Left ventricle myocardium superior (tissue), 1 donor: ENCODE measurements at regions not wholly inside any gene's neighbourhood (a gene's known extent, or its start where the extent isn't known, plus 50 kb on each side); places are given as distances from the start of the nearest gene placed in this dataset.
A peak's percentile ranks its signal among the peaks of the same experiment; 100 is the strongest.
"Not testable (repeated sequence)": the region's sequence is repeated elsewhere in the genome, so short reads cannot be mapped to it uniquely, and the experiment has no call there.

Source experiments
- ATAC-seq: fragments of 200-7000 bp; cut with Tn5 transposase; one replicate; pipeline ENCODE4 v1.9.1; 2020; ENCODE audit warnings: mild to moderate bottlenecking, moderate library complexity
- DNase-seq: peaks from one replicate; pipeline ENCODE4 v3.0.0-alpha.2; 2020
- intact Hi-C: fragments of 100-400 bp; cut with micrococcal nuclease; formaldehyde crosslinking; loops from one replicate; pipeline ENCODE4 v1.11.0; 2022
- donor health status: DM: no; HTN: yes; CAD: no; lungs with severe emphysema.

DNA sequence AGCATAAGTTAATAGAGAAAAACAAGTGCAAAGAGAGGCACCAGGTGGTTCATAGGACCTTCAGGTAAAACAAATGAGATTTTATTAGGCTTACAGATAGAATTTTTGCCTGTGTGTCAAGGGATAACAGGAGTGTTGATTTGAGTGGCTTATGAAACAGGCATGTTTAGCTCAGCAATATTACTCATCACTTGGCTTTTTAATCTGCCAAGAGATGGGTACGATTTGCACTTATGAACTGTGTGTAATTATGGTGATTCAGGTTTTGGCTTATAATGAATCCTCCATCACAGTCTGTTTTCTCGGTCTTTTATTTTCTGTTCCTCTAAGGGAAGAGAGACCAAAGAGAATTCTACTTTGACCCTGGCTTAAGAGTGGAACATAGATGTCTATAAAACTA lies 199.3 kb downstream of the DMRTA1 start:
- DNase-seq (no peak), ATAC-seq (no peak)
- intact Hi-C loops: no loop called here

DNA sequence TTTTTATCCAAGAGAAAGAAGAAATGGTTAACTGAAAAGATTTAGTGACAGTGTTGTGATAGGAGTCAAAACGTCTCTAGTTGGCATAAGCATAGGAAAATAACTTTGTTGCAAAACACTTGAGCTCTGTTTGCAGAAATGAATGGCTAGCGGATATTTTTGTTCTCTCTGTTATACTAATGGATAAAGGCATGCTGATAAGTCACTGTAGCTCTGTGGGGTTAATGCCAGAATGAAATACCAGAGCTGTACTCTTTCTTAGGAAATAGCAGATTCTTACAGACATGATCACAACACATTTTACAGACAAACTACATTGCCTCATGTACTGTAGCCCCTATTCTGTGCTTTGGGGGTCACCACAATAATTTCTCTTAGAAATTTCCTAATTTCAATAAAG lies 202.8 kb downstream of the DMRTA1 start:
- intact Hi-C loops: no loop called here
- ATAC-seq: peak; percentile 22

DNA sequence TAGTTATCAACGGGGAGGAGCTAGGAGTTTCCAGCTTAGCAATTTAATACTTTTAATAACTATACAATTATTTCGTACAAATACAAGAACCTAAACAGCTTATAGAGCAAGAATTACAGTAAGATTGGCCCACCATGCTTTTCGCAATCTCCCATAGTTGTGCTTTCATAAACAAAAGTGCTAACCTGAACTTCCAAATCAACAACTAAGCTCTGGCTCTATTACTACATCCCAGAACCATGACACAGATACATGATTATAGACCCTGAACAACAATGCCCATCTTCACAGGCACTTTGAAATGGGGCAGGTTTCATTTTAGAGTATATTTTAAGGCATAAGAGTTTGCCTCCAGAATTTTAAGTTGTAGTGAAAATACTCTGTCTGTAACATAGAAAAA lies 203.5 kb downstream of the DMRTA1 start:
- no peak for DNase-seq
- ATAC-seq: no peak
- intact Hi-C loops: no loop called here

More for the DNA sequence above, 202.8 kb downstream of the DMRTA1 start:
- DNase-seq: no peak

DNA sequence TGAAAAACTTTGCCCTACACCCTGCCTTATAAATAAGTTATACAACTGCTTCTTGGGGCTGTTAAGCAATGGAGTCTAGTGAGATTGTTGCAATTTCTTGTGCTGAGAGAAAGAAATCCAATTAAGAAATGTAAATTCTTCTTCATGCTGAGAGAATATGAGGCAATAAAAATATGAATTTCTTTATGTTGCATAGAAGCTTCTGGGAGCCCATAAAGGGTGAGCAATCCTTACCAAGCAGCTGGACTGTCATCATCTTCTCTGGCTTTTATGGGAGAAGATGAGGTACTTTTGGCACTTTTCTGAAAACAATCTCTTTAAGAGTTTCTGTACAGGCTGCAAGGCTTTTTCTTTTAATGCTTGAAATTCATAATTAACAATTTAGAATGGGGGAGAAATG lies 204.3 kb downstream of the DMRTA1 start:
- intact Hi-C loops: no loop called here
- ATAC-seq (no peak), DNase-seq (no peak)

DNA sequence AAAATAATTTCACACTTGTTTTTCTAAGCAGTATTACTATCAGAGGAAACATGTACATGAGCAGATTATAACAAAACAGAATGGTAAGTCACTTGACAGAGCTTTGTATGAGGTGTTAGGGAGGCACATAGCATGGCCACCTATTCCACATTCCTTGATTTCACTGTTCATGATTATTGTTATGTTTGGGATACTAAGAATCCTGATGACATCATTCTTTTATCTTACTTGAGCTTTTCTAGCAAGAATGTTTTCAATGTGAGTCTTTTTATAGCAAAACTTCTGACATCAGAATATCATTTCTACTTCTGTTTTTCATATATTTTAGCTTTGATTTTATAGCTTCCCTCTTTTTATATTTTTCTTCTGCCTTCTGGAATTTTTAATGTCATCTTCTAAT lies 208.2 kb downstream of the DMRTA1 start:
- ATAC-seq (no peak), DNase-seq (no peak)
- intact Hi-C loops: no loop called here

DNA sequence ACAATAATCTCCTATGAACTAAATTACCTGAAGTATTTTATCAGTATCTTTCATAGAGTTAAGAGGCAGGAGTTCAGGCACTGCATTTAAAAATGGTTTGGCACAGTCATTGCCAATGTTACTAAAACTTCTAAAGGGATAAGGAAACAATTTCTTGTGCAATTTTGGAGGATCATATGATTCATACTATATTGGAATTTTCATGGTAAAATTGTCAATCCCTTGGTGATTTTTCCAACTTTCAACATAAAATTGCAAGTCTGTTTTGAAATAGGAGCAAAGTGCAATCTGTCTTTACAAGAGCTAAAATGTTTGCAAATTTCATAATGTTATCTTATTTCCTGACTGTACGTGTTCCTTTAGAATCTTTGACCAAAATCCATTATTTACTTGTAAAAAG lies 211.1 kb downstream of the DMRTA1 start:
- ATAC-seq: no peak

DNA sequence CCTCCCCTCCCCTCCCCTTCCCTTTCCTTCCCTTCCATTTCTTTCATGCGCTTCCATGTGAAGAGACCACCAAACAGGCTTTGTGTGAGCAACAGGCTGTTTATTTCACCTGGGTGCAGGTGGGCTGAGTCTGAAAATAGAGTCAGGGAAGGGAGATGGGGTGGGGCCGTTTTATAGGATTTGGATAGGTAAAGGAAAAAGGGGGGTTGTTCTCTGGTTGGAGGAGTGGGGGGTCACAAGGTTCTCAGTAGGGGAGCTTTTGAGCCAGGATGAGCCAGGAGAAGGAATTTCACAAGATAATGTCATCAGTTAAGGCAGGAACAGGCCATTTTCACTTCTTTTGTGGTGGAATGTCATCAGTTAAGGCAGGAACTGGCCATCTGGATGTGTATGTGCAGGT lies 211.9 kb downstream of the DMRTA1 start:
- DNase-seq, ATAC-seq, intact Hi-C loops: not testable (repeated sequence)

More for the DNA sequence above, 211.1 kb downstream of the DMRTA1 start:
- intact Hi-C loops: no loop called here
- no peak for DNase-seq

DNA sequence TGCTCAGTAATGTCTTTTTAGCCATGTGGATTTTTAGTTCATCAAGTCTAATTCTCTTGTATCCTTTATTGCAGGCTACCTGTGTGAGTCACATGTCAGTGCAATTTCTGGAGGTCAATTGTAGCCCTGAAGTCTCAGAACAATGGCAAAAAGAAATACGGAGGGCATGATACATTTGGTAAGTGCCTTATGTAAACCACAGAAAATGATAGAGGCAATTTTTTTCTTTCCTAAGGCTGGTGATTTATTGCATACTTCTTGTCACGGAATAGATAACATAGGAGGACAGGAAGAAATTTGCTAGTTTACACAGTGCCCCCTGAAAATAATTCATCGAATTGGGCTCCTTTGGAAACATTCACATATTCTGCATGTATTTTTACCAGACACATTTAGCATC lies 235.9 kb downstream of the DMRTA1 start:
- DNase-seq: no peak
- intact Hi-C loops: no loop called here
- ATAC-seq: no peak

DNA sequence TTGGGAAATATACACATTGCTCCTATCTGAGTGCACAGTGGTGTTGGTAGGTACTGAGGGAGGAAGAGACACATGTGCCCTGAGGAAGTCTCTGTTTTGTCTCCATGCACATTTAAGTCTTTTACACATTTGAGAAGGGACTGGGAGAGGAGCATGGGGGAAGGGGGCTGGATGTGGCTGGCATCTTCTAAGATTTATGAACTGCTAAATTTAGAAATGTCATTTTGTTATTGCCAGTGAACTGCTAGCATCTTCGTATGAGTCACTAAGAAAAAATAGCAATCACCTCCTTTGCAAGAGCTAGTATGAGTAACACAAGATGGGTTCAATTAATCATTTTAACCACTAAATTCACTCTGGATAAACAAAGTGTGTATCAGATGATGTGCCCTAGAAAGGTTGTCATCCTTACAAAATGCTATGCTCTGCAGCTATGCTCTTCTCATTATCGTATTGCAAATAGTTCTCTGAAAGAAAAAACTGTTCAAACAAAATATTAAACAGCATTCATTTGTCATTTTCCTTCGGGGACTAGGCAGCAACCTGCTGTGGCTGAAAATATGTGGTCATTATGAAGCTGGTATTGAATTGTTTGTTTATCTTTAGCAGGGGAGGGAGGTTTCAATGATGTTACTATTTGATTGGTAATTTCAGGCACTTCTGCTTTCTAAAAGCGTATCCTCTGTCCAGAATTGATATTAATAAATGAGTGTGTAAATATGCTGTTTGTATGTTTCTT lies 236.5 kb downstream of the DMRTA1 start:
- intact Hi-C loops: no loop called here
- ATAC-seq (no peak), DNase-seq (no peak)

DNA sequence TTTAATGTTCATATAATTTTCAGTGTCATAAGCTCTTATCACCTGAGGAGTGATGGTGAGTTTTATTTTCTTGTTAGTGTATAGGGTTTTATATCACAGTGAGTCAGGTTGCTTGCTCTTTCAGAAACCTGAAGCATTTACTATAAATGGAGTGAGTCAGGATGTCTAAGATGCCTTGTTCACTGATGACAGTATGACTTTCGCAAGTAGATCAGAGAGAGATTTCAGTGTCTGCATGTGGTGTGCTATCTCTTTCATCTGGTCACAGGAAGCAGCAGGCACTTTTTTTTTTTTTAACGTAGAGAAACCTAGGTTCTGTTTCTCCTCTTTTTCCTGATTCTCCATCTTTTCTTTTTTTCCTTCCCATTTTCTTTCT lies 237.1 kb downstream of the DMRTA1 start:
- intact Hi-C loops: no loop called here
- no peak for DNase-seq
- no peak for ATAC-seq

DNA sequence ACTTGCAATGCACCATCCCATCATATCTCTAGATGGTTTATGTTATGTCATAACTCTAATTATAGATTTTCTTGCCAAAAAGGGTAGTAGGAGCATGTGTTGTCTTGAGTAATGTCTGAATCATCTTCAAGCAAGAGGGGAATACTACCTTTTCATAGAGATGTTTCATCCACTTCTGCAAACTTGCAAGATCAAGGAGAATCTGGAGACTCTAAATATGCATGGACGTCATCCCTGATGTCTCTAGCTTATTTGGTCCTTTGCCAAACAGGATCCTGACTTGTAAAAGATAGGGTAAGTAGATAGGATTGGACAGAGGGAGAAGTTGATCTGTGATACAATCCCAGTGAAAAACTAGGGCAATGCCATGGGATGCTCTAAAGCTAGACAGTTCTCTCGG lies 246.5 kb downstream of the DMRTA1 start:
- intact Hi-C loops: no loop called here
- no peak for DNase-seq
- no peak for ATAC-seq

DNA sequence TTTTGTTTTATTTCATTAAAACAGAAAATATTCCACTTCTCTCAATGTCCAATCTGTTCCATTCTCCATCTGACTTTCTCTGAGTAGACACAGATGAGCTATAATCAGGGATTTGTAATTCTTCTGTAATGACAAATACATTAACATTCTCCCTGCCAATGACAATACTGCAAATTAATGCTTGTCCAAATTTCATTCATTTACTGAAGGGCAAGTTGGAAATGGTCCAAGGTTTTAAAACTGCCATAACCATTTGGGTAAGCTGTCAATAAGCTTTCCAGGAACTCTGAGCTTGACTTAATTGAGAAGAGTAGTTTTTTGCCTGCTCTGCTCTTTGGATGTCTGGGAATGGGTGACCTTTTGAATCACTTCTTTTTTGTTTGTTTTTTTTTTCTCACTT lies 253.5 kb downstream of the DMRTA1 start:
- DNase-seq (no peak), ATAC-seq (no peak)
- intact Hi-C loops: no loop called here

DNA sequence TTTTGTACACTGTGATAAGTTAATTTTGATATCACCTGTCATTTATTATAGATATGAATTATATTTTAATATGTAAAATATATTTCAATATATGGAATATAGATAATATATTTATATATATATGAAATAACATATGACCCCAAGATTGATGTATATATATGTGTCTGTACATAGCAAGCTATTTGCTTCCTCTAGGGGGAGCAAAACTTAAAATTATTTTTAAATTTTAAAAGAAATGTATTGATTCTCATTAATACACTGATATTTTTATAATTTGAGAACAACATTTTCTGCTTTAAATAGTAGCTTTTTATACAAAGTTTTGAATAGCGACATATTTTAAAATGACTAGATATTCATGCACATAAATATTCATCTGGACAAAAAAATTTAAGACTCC lies 272.0 kb downstream of the DMRTA1 start:
- no peak for DNase-seq
- no peak for ATAC-seq
- intact Hi-C loops: no loop called here

DNA sequence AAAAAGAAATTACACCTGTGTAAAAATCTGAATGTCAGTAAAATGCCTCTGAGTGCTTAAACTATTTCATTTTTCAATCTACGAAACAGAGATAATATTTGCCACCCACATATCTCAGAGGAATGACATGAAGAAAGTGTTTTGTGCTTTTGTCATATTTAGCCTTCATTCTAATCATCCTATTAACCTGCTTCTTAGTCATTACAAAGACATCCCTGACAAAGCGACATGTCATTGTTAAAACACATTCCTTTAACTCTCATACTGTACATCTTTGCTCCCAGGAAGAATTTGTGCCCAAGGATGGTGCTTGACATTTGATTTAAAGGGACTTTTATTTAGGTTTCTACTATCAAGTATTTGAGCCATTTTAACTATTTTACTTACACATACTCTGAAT lies 275.9 kb downstream of the DMRTA1 start:
- no peak for ATAC-seq
- no peak for DNase-seq
- intact Hi-C loops: no loop called here

DNA sequence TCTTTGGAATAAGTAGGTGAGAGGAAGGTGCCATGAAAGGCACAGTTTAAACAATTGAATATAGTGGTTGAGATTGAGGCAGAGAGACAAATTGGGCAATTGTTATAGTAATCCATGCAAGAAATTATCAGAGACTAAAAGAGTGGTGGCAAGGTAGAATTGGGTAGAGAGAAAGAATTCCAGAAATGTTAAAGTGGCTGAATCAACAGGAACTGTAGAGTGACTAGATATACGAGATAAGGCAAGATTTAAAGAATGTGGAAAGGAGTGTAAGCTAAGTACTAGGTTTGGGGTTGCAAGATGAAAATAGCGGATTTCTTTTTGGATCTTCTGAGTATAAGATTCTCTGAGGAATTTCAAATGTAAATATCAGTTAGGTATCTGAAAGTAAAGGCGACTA lies 285.2 kb downstream of the DMRTA1 start:
- intact Hi-C loops: no loop called here
- ATAC-seq: no peak
- no peak for DNase-seq

DNA sequence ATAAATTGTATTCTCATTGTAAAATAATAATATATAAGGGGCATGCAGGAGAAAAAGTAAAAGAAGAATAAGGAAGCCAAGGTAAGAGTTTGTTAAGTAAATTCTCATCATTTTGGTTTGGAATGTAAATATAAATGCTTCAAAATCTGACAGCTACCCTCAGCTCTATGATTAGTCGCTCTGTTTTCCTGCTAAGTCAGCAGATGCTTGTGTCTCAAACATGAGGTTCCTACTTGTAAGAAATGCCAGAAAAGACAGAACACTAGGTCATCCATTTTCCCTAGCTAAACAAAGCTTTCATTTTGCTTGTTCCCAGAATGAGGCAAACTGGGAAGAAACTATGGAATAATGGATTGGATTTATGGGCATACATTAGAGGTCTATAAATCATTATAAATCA lies 293.1 kb downstream of the DMRTA1 start:
- DNase-seq: no peak
- intact Hi-C loops: no loop called here
- no peak for ATAC-seq

DNA sequence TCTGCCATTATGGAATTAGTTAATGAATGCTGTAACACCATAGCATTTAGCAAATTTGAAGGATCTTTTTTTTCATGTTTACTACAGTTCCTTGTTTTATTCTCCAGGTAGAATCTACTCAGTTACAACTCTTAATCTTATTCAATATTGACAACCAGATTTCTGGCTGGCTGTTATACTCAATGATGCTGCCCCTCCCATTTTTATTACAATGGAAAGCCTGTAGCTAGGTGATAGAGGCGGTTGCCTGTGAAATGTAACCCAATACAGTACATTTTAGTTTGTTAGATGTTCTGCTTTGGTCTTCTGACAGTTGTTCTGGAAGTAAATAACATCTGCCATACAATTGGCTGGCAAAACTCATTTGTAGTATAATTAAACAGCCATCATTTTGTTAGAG lies 294.2 kb downstream of the DMRTA1 start:
- intact Hi-C loops: no loop called here

DNA sequence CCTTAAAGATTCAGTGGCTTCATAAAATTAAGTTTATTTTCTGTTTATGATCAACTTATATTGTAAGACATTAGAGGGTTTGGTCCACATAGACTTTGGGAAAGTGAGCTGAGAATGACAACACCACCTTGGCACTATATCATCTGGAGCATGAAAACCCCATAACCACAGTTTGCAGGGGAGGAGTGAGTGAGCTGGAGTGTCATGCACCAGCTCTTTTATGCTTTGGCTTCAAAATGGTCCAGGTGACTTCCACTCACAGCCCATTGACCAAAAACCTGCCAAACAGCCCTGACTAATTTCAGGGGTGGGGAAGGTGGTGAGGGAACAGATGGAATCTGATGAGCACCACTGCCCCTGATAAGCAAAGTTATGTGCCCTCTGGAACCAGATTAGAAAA lies 295.8 kb downstream of the DMRTA1 start:
- intact Hi-C loops: no loop called here
- ATAC-seq (no peak), DNase-seq (no peak)

More for the DNA sequence above, 294.2 kb downstream of the DMRTA1 start:
- no peak for ATAC-seq
- no peak for DNase-seq

DNA sequence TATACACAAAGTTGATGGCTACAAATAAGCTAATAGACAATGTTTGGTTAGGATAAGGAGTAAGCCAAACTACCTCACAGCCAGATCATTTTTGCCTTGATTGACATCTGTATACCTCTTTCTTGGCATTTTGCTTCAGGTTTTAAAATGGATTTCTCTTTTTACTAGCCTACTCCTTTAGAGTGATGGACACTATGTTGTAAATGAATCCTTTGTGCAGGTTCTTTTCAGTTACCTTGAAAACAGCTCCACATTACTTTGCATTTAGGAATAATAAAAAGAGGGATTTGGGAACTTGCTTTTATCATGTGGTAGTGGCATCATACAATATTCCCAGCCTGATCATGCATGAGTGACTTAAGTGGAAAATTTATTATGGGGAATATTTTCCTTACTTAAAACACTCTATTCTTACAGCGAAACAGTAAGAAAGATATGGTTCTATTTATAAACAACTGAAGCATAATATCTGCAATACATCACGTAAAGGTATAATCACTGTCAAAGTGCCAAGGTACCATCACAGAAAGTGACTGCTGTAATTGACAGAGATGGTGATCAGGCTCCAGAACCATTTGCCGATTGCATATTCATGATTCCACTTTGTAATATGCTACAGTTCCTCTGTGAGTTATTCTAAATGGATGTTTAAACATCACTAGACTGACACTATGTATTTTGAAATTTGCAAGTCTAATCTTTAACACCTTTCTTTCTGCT lies 327.0 kb downstream of the DMRTA1 start:
- ATAC-seq: no peak

DNA sequence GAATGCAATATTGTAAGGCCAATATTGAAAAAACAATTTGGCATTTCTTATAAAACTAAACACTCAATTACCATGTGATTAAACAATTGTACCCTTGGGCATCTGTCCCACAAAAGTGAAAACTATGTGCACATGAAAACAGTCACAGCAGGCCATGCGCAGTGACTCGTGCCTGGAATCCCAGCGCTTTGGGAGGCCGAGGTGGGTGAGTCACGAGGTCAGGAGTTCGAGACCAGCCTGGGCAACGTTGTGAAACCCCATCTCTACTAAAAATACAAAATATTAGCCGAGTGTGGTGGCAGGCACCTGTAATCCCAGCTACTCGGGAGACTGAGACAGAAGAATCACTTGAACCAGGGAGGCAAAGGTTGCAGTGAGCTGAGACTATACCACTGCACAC lies 343.7 kb downstream of the DMRTA1 start:
- DNase-seq (no peak), ATAC-seq (no peak)
- intact Hi-C loops: no loop called here

More for the DNA sequence above, 327.0 kb downstream of the DMRTA1 start:
- DNase-seq: no peak
- intact Hi-C loops: no loop called here

DNA sequence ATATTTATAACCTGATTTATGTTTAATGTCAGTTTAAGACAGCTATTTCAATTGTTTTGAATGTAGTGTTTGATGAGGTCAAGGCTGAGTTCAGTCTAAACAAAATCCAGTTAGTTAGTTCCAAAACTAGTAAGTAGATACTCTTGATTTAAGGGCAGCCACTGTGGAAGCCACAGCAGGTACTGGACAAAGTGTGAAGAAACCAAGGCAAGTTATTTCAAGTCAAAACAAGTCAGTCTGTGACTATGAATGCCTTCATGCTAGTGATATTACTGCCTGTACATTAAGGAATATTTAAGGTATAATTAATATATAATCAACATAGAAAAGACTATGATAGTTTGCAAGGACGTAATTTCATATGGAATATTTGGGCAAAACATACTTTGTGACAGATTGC lies 362.3 kb downstream of the DMRTA1 start:
- intact Hi-C loops: no loop called here
- no peak for ATAC-seq

More for the DNA sequence above, 362.3 kb downstream of the DMRTA1 start:
- no peak for DNase-seq
